Retinal pigment epithelial cell (primary cell): ENCODE measurements at regions not wholly inside any gene's neighbourhood (a gene's known extent, or its start where the extent isn't known, plus 50 kb on each side); places are given as distances from the start of the nearest gene placed in this dataset.
"Not testable (repeated sequence)": the region's sequence is repeated elsewhere in the genome, so short reads cannot be mapped to it uniquely, and the experiment has no call there.

Experiments
- DNase-seq: peaks from one replicate; pipeline ENCODE4 v3.0.0-alpha.2; 2010; ENCODE audit warnings: low read depth
- H3K4me3 ChIP-seq: 2 replicates; pipeline ENCODE4 v1.5.1; 2011; ENCODE audit warnings: mild to moderate bottlenecking, low read length, control low read depth, moderate library complexity
- CTCF ChIP-seq: conservative IDR thresholded peaks from 2 replicates; pipeline ENCODE4 v1.5.1; 2011; ENCODE audit warnings: low read depth, low read length, control low read depth, inconsistent platforms

- DNase-seq, result no peak
- H3K4me3 ChIP-seq, result no peak overlapping the region
- no peak for TF ChIP-seq CTCF
Observed at GRCh38 chr6:55089325-55089724, 85.0 kb upstream of the HCRTR2 start.

DNA sequence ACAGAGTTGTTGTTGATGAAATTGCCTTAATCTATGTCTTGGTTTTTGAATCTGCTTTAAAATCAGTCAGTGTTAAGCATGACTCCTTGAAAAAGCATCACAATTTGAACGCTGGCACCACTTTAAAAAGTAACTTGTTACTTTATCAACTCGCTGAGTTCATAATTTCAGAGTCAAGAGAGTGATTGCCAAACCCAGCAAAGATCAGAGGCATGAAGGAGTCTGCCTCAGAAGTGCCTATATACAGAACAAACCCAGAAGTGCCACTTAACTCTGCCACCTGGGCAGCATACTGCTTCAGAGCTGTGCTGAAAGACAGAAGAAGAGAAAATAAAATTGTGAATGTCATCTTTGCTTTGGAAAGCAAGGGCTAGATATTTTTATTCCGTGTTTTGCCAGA, 73.6 kb upstream of the HCRTR2 start:
- no peak for DNase-seq
- H3K4me3 ChIP-seq, result no peak overlapping the region
- no peak for TF ChIP-seq CTCF

GRCh38 chr6:55101157-55101556, 73.2 kb upstream of the HCRTR2 start:
- no peak for TF ChIP-seq CTCF
- H3K4me3 ChIP-seq, result no peak overlapping the region
- DNase-seq, result no peak

DNA sequence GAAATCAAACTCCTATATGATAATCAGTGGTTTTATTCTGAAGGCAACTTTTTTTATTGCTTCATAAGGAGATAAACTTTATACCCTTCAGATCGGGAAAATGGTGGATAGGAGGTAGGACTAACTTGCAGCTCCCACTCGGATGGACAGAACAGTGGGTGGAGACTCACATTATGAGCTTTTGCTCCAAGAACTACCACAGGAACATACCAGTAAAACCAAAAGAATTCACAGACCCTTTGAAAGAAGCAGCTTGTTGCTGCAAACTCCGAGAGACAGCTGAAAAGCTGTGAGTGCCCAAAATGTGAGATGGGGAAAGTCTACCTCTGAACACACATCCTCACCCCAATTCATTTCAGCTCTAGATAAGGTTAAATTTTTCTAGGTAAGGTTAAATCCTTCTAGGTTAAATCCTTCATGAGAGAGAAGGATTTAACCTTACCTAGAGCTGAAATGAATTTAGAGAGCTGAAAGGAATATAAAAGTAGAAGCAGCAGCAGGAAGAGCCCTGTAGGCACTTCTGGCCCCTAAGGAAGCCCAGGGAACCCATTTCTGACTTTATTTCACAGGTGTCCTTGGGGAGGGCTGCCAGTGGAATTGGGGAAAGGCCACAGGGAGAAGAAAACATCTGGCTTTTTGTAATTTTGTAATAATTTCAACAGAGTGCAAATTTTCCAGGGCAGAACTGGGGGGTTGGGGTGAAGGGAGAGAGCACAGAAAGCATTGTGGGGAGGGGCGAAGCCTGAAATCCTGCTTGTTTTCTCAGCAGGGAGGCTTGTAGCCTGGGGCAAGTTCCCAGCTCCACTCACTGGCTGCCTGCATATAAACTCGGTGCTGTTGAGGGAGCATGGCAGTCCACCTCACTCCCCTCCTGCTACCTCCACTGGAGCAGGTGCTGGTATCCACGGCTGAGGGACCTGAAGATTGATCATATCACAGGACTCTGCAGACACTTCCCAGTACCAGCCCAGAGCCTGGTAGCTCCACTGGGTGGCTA, 65.9 kb upstream of the HCRTR2 start:
- no peak for TF ChIP-seq CTCF
- no peak for DNase-seq

DNA sequence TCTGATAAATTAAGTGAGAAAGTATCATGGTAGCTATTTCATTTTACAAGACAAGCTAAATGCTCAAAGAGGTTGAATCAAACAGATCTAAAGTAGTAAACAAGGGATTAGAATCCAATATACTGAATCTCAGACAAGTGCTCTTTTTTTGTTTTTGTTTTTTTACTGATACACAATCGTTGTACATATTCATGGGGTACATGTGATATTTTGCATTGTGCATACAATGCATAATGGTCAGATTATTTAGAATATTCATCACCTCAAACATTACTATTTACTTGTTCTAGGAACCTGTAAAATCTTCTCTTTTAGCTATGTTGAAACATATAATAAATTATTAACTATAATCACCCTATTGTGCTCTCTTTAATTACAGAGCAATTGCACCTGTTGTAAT, 57.0 kb upstream of the HCRTR2 start:
- no peak for TF ChIP-seq CTCF
- H3K4me3 ChIP-seq, result no peak overlapping the region
- DNase-seq, result no peak

More for the DNA sequence above, 65.9 kb upstream of the HCRTR2 start:
- H3K4me3 ChIP-seq, result no peak overlapping the region

DNA sequence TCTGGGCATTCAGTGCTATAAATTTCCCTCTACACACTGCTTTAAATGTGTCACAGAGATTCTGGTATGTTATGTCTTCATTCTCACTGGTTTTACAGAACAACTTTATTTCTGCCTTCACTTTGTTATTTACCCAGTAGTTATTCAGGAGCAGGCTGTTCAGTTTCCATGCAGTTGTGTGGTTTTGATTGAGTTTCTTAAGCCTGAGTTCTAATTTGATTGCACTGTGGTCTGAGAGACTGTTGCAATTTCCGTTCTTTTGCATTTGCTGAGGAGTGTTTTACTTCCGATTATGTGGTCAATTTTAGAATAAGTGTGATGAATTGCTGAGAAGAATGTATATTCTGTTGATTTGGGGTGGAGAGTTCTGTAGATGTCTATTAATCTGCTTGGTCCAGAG, 50.1 kb upstream of the HCRTR2 start:
- H3K4me3 ChIP-seq, DNase-seq: not testable (repeated sequence)
